ENCODE measurements at regions not wholly inside any gene's neighbourhood (a gene's known extent, or its start where the extent isn't known, plus 50 kb on each side); places are given as distances from the start of the nearest gene placed in this dataset.
A peak's percentile ranks its signal among the peaks of the same experiment; 100 is the strongest.
"Not testable (repeated sequence)": the region's sequence is repeated elsewhere in the genome, so short reads cannot be mapped to it uniquely, and the experiment has no call there.

- no peak for DNase-seq
Measured at GRCh38 chr2:64745562-64745961, 91.8 kb upstream of the SERTAD2 start.

DNA sequence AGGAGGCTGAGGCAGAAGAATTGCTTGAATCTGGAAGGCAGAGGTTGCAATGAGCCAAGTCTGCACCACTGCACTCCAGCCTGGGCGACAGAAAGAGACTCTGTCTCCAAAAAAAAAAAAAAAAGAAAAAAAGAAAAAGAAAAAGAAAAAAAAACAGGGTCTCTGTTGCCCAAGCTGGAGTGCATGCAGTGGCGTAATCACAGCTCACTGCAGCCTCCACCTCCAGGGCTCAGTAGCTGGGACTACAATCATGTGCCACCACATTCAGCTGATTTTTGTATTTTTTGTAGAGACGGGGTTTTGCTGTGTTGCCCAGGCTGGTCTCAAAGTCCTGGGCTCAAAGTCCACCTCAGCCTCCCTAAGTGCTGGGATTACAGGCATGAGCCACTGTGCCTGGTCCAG, 94.0 kb upstream of the SERTAD2 start:
- DNase-seq, result not testable (repeated sequence)

DNA sequence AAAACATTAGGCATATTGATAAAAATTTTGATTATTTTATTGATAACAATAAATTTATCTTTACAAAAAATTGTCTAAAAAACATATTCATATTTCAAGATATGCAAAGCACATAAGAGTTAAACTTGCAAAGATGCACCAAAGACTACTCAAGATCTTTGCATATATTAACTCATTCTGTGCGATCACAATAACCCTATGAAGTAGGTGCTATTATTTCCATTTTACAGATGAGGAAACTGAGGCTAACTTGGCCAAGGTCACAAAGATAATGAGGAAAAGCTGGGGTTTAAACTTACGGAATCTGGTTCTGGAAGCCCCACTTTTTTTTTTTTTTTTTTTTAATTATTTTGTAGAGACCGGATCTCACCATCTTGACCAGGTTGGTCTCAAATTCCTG, 94.4 kb upstream of the SERTAD2 start:
- no peak for DNase-seq

DNA sequence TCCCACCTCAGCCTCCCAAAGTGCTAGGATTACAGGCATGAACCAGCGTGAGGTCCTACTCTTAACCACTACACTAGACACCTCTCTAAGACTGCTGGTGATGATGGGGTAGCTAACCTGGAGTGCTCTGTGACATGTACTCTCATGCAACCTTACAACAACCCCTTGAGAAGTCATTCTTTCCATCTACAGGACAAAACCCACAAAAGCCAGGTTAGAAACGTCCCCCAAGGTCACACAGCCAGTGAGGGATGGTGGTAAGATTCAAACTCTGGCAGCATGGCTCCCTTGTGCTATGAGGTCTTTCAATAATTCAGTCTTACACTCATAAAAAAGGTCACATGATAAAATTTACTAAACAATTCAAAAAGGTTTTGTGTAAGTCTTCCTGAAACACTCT, 94.8 kb upstream of the SERTAD2 start:
- DNase-seq, result no peak

- DNase-seq, result no peak
Measured at GRCh38 chr2:64749446-64749845, 95.7 kb upstream of the SERTAD2 start.

DNA sequence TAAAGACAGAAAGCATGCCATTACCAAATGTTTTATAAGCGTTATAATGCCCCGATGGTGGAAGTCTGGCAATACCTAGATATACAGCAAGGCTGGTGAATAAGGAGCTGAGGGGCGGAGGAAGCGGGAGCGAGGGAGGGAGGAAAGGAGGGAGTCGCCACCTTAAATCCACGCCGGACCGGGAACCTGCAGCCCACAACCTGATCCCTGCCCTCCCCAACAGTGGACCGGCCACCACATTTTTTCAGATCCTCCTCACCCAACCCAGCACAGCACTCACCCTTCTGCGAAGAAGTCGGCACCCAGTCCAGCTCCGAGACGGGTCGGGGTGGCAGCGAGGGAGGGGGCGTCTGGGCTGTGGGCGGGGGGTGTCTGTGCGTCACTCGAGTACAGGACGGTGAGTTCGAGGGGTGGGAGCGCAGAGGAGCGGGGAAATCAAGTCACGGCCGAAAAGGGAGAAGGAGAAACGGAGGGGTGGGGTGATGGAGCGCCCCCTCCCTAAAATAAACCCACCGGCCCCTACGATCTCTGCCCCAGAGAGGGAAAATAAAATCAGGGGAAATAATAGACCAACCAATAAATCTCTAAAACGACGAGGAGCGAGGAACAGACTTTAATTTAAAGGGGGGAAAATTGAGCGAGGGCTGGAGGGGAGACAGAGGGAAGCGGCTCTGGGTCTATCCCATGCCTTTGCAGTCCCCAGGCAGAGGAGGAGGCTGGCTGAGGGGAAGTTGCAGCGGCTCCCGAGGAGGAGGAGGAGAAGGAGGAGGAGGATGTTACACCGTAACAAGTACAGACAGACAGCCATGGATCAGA, 96.5 kb upstream of the SERTAD2 start:
- no peak for DNase-seq

- peak; percentile 98 for DNase-seq
Measured at GRCh38 chr2:64750817-64751285, 97.1 kb upstream of the SERTAD2 start.

GRCh38 chr2:64751286-64752260, 97.9 kb upstream of the SERTAD2 start:
- peak; percentile 56 for DNase-seq

DNA sequence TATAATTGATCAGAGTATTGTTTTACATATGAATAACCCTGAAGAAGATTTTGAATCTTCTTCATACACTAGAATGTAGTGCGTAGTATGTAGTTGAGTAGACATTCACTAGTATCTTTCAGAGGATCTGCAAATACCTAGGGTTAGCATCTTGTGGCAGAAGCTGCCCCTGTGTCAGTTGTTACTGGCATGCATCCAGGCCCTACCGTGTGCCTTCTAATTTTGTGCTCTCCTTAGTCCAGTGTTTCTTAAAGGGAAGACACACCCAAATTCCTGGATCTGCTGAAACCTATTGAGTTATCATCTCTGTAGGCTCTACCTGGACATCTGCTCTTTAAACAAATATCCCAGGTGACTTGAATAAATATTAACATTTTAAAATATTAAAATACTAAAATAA, 99.7 kb upstream of the SERTAD2 start:
- no peak for DNase-seq

GRCh38 chr2:64754570-64754969, 100.9 kb upstream of the SERTAD2 start:
- no peak for DNase-seq

- no peak for DNase-seq
Measured at GRCh38 chr2:64757126-64757525, 103.4 kb upstream of the SERTAD2 start.

- no peak for DNase-seq
Measured at GRCh38 chr2:64760128-64760527, 106.4 kb upstream of the SERTAD2 start.

GRCh38 chr2:64762301-64762997, 108.7 kb upstream of the SERTAD2 start:
- no peak for DNase-seq

- DNase-seq, result no peak
Measured at GRCh38 chr2:64763126-64763525, 109.4 kb upstream of the SERTAD2 start.

DNA sequence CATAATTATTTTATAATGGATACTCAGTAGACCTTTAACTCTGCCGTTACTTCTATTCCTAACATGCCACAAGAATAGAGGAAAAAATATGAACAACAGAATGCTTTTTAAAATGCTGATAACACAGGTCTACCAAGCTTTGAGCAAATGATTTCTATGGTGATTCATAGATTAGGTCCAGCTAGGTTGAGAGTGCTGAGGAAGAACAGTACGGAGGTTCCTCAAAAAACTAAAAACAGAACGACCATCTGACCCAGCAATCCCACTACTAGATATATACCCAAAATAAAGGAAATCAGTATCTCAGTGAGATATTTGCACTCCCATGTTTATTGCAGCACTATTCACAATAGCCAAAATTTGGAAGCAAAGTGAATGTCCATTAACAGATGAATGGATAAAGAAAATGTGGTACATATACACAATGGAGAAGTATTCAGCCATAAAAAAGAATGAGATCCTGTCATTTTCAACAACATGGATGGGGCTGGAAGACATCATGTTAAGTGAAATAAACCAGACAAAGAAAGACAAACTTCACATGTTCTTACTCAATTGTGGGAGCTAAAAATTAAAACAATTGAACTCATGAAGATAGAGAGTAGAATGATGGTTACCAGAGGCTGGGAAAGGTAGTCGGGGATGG, 111.6 kb upstream of the SERTAD2 start:
- no peak for DNase-seq

GRCh38 chr2:64766841-64767669, 113.3 kb upstream of the SERTAD2 start:
- DNase-seq, result no peak

GRCh38 chr2:64767670-64768468, 114.2 kb upstream of the SERTAD2 start:
- DNase-seq, result peak; percentile 81

GRCh38 chr2:64768491-64769005, 114.8 kb upstream of the SERTAD2 start:
- no peak for DNase-seq

- no peak for DNase-seq
Measured at GRCh38 chr2:64769392-64770044, 115.8 kb upstream of the SERTAD2 start.

Data from COR-L47 (cell line).